HepG2 (cell line): ENCODE measurements at regions not wholly inside any gene's neighbourhood (a gene's known extent, or its start where the extent isn't known, plus 50 kb on each side); places are given as distances from the start of the nearest gene placed in this dataset.

ENCODE experiments used
- ATAC-seq: fragments of 200-7000 bp; cut with Tn5 transposase; 3 replicates; pipeline ENCODE4 v1.9.1; 2020; ENCODE audit warnings: mild to moderate bottlenecking, moderate library complexity
- BruUV-seq: library from RNA; stranded (reverse); fragments of 400-500 nt; replicated peaks from 2 replicates; lab custom pipeline; 2021; lab: Mats Ljungman, UMichigan
- CTCF ChIA-PET: fragments of 300-600 bp; formaldehyde crosslinking; extraction: SDS; loops from one replicate; lab custom pipeline; 2021; ENCODE audit warnings: low total read pairs, inconsistent platforms, low intra/inter-chr PET ratio; lab: Yijun Ruan, JAX
- POLR2A ChIA-PET: fragments of 350-600 bp; sonication (Branson Sonifier 250); formaldehyde crosslinking; loops from one replicate; lab custom pipeline; 2020; ENCODE audit warnings: antibody characterized with exemption, inconsistent platforms; lab: Yijun Ruan, JAX
- DNase-seq: peaks from one replicate; pipeline ENCODE4 v3.0.0-alpha.2; 2015; ENCODE audit warnings: low spot score
- FAIRE-seq: peaks from 3 replicates; lab custom pipeline; 2011; peaks lifted over from hg19 to GRCh38; lab: Jason Lieb, UNC
- H2AFZ ChIP-seq: one replicate; pipeline ENCODE4 v1.6.1; 2011; ENCODE audit warnings: low read length, inconsistent platforms
- H3K27ac ChIP-seq: fragments of 300-600 bp; 3 replicates; pipeline ENCODE4 v1.8.0; 2011; ENCODE audit warnings: mixed run types, mild to moderate bottlenecking, mixed read lengths, low read length, inconsistent platforms; ENCODE audit not compliant: insufficient read depth; ENCODE audit errors: extremely low read length
- H3K27me3 ChIP-seq, 2 experiments: fragments of 200-600 bp in 1 of 2; 2 replicates in 1 of 2; 3 replicates in 1 of 2; pipeline versions ENCODE4 v1.6.0 to v1.8.0; 2011; ENCODE audit warnings: low read length in 2 of 2, mild to moderate bottlenecking in 2 of 2, moderate library complexity in 2 of 2, inconsistent platforms in 1 of 2; ENCODE audit not compliant: insufficient read depth in 2 of 2, control insufficient read depth in 1 of 2
- H3K36me3 ChIP-seq, 2 experiments: fragments of 200-600 bp in 1 of 2; replicated peaks in 1 of 2; 2 replicates in 1 of 2; 3 replicates in 1 of 2; pipeline versions ENCODE4 v1.5.1 to v1.8.0; 2011; ENCODE audit warnings: low read length in 2 of 2, inconsistent platforms in 1 of 2; ENCODE audit not compliant: insufficient read depth in 2 of 2, control insufficient read depth in 1 of 2
- H3K4me1 ChIP-seq: 2 replicates; pipeline ENCODE4 v1.5.1; 2012; ENCODE audit warnings: low read length, inconsistent platforms; ENCODE audit not compliant: insufficient read depth
- H3K4me2 ChIP-seq: 2 replicates; pipeline ENCODE4 v1.6.0; 2011; ENCODE audit warnings: low read depth, low read length, inconsistent platforms
- H3K4me3 ChIP-seq, 3 experiments: fragments of 200-600 bp in 1 of 3; sonication (generic), shearing (Covaris generic) in 1 of 3; replicated peaks in 1 of 3; 2 replicates each; pipeline ENCODE4 v1.5.1; 2011 to 2016; ENCODE audit warnings: low read length in 3 of 3, inconsistent platforms in 2 of 3, low read depth in 2 of 3, mild to moderate bottlenecking in 2 of 3, control low read depth in 1 of 3, mixed read lengths in 1 of 3; ENCODE audit not compliant: insufficient read depth in 1 of 3
- H3K79me2 ChIP-seq: one replicate; pipeline ENCODE4 v1.6.1; 2011; ENCODE audit warnings: low read length, inconsistent platforms; ENCODE audit not compliant: insufficient read depth
- H3K9ac ChIP-seq: 2 replicates; pipeline ENCODE4 v1.6.0; 2011; ENCODE audit warnings: mild to moderate bottlenecking, low read depth, low read length, inconsistent platforms; ENCODE audit not compliant: insufficient read depth
- H3K9me3 ChIP-seq: 2 replicates; pipeline ENCODE4 v1.5.1; 2012; ENCODE audit warnings: mild to moderate bottlenecking, low read length
- H4K20me1 ChIP-seq: 2 replicates; pipeline ENCODE4 v1.6.0; 2011; ENCODE audit warnings: inconsistent platforms, mild to moderate bottlenecking, low read length, moderate library complexity; ENCODE audit not compliant: insufficient read depth
- CBFB ChIP-seq: sonication (generic); formaldehyde crosslinking; IDR thresholded peaks from 2 replicates; pipeline ENCODE4 v1.4.0; 2020; ENCODE audit warnings: missing genetic modification reagents
- CEBPG ChIP-seq: IDR thresholded peaks from 2 replicates; pipeline ENCODE4 v1.6.1; 2016
- HCFC1 ChIP-seq: fragments of 150-350 bp; IDR thresholded peaks from 2 replicates; pipeline ENCODE4 v1.6.1; 2014; ENCODE audit warnings: low read depth, low read length
- MTA1 ChIP-seq: sonication (generic); formaldehyde crosslinking; IDR thresholded peaks from 2 replicates; pipeline ENCODE4 v1.4.0; 2020; ENCODE audit warnings: missing genetic modification reagents, mild to moderate bottlenecking, borderline replicate concordance
- PHF5A ChIP-seq: IDR thresholded peaks from one replicate; pipeline ENCODE4 v1.6.1; 2018; ENCODE audit warnings: low read depth, missing genetic modification reagents; ENCODE audit not compliant: unreplicated experiment
- SMYD3 ChIP-seq: sonication (generic); formaldehyde crosslinking; IDR thresholded peaks from 2 replicates; pipeline ENCODE4 v1.8.1; 2023; ENCODE audit warnings: mild to moderate bottlenecking, missing genetic modification reagents
- ZBTB21 ChIP-seq: sonication (generic); formaldehyde crosslinking; IDR thresholded peaks from 2 replicates; pipeline ENCODE4 v1.4.0; 2020; ENCODE audit warnings: missing genetic modification reagents
- ZNF446 ChIP-seq: sonication (generic); formaldehyde crosslinking; IDR thresholded peaks from 2 replicates; pipeline ENCODE4 v1.5.0; 2020; ENCODE audit warnings: mild to moderate bottlenecking, missing genetic modification reagents
- ZNF510 ChIP-seq: sonication (generic); formaldehyde crosslinking; IDR thresholded peaks from 2 replicates; pipeline ENCODE4 v1.4.0; 2020; ENCODE audit warnings: low read depth, mild to moderate bottlenecking, missing genetic modification reagents
- ZNF512B ChIP-seq: sonication (generic); formaldehyde crosslinking; IDR thresholded peaks from 2 replicates; pipeline ENCODE4 v1.5.1; 2020; ENCODE audit warnings: missing genetic modification reagents, mild to moderate bottlenecking, borderline replicate concordance
- ZNF550 ChIP-seq: sonication (generic); formaldehyde crosslinking; IDR thresholded peaks from 2 replicates; pipeline ENCODE4 v1.4.0; 2020; ENCODE audit warnings: mild to moderate bottlenecking, missing genetic modification reagents, borderline replicate concordance
- ZNF562 ChIP-seq: sonication (generic); formaldehyde crosslinking; IDR thresholded peaks from 2 replicates; pipeline ENCODE4 v1.8.0; 2022; ENCODE audit warnings: missing genetic modification reagents, borderline replicate concordance
- ZNF788 ChIP-seq: sonication (generic); formaldehyde crosslinking; IDR thresholded peaks from 2 replicates; pipeline ENCODE4 v1.5.0; 2020; ENCODE audit warnings: mild to moderate bottlenecking, missing genetic modification reagents, borderline replicate concordance
- WGBS: methylation state at CpG from one replicate; pipeline ENCODE4 v1.1.6; 2017; ENCODE audit warnings: low lambda C conversion rate; 5-methylcytosine and 5-hydroxymethylcytosine counted together
- in situ Hi-C: cut with HindIII; loops from 2 replicates; pipeline ENCODE4 v1.10.0; 2017; ENCODE audit warnings: low pct_unique_long_range_greater_than_20kb; ENCODE audit not compliant: extremely low pct_ligation_motif_present
- intact Hi-C: fragments of 100-400 bp; cut with micrococcal nuclease; formaldehyde crosslinking; loops from one replicate; pipeline ENCODE4 v1.10.0; 2022; ENCODE audit not compliant: unreplicated experiment
- TF ChIP-seq, protein P1 (sequence below): sonication (generic); formaldehyde crosslinking; IDR thresholded peaks from 2 replicates; pipeline ENCODE4 v1.4.0; 2020; ENCODE audit warnings: mild to moderate bottlenecking, low read depth, missing genetic modification reagents
- TF ChIP-seq, protein P2 (sequence below): sonication (generic); formaldehyde crosslinking; IDR thresholded peaks from 2 replicates; pipeline ENCODE4 v1.4.0; 2020; ENCODE audit warnings: missing genetic modification reagents, borderline replicate concordance
- TF ChIP-seq, protein P3 (sequence below): sonication (generic); formaldehyde crosslinking; IDR thresholded peaks from 2 replicates; pipeline ENCODE4 v1.9.0; 2021; ENCODE audit warnings: missing genetic modification reagents, mild to moderate bottlenecking, borderline replicate concordance

GRCh38 chr3:3693593-3693992 is 105.6 kb upstream of the LRRN1 start (continued):
- TF ChIP-seq ZNF512B (CRISPR knock-in tag) (no peak), ZNF788 (CRISPR knock-in tag) (no peak), ZNF446 (CRISPR knock-in tag) (no peak), PHF5A (CRISPR knock-in tag) (no peak)
- TF ChIP-seq, protein P1, sequence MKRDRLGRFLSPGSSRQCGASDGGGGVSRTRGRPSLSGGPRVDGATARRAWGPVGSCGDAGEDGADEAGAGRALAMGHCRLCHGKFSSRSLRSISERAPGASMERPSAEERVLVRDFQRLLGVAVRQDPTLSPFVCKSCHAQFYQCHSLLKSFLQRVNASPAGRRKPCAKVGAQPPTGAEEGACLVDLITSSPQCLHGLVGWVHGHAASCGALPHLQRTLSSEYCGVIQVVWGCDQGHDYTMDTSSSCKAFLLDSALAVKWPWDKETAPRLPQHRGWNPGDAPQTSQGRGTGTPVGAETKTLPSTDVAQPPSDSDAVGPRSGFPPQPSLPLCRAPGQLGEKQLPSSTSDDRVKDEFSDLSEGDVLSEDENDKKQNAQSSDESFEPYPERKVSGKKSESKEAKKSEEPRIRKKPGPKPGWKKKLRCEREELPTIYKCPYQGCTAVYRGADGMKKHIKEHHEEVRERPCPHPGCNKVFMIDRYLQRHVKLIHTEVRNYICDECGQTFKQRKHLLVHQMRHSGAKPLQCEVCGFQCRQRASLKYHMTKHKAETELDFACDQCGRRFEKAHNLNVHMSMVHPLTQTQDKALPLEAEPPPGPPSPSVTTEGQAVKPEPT (CRISPR knock-in tag): no peak

DNA sequence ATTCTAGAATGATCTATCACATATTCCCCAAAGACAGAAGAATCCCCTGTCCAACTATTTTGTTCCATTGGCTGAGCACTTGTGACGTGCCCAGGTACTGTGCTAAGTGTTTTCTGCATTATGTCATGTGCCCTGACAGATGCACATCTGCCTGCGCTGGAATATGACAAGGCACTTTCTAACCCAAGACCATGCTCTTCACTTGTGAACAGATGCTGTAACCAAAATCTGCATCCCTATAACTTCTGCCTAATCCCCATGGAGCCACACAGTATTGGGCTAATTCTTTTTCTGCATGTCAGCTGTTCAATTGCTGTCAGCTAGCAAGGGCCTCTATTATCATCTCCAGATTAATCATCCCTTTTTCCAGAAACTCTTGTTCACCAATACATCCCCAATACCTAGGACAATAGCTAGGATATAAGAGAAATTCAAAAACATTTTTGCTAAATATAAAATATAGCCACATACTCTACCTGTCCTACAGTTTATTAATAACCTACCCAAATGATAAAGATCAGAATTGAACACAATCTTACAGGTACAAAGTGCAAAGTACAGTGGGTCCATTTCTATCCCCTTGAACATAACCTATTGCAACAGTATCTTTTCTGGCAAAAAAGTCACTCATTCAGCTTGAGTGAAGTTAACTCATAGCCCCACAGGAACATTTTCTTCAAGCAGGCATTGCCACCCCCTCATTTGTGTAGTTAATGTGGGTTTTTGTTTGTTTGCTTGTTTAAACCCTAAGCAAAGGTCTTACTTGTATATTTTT is 109.4 kb upstream of the LRRN1 start:
- 11% methylated on average over 2 of the region's 2 CpGs for WGBS
- in situ Hi-C loops: no loop called here
- Histone ChIP-seq H3K36me3 (no peaks in the 10 kb centered on the region), H3K9me3 (no peaks in the 10 kb centered on the region), H2AFZ (no peak overlapping the region), H4K20me1 (no peaks in the 10 kb centered on the region), H3K4me3 (no peak overlapping the region), H3K4me2 (no peak overlapping the region), H3K27me3 (no peaks in the 10 kb centered on the region), H3K79me2 (no peaks in the 10 kb centered on the region), H3K4me1 (no peaks in the 10 kb centered on the region), H3K27ac (no peak overlapping the region), H3K9ac (no peak overlapping the region)
- intact Hi-C loops: no loop called here
- ATAC-seq (no peak), FAIRE-seq (no peak), DNase-seq (no peak)
- ChIA-PET CTCF (no interaction called here), POLR2A (no interaction called here)
- no TSS peak for BruUV-seq
- TF ChIP-seq ZNF510 (CRISPR knock-in tag): no peak
- no peak for TF ChIP-seq MTA1
- no peak for TF ChIP-seq ZNF562
- TF ChIP-seq CEBPG (CRISPR knock-in tag): no peak
- TF ChIP-seq, protein P2, sequence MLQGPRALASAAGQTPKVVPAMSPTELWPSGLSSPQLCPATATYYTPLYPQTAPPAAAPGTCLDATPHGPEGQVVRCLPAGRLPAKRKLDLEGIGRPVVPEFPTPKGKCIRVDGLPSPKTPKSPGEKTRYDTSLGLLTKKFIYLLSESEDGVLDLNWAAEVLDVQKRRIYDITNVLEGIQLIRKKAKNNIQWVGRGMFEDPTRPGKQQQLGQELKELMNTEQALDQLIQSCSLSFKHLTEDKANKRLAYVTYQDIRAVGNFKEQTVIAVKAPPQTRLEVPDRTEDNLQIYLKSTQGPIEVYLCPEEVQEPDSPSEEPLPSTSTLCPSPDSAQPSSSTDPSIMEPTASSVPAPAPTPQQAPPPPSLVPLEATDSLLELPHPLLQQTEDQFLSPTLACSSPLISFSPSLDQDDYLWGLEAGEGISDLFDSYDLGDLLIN (CRISPR knock-in tag): no peak
- TF ChIP-seq CBFB (CRISPR knock-in tag): no peak
- TF ChIP-seq, protein P3, sequence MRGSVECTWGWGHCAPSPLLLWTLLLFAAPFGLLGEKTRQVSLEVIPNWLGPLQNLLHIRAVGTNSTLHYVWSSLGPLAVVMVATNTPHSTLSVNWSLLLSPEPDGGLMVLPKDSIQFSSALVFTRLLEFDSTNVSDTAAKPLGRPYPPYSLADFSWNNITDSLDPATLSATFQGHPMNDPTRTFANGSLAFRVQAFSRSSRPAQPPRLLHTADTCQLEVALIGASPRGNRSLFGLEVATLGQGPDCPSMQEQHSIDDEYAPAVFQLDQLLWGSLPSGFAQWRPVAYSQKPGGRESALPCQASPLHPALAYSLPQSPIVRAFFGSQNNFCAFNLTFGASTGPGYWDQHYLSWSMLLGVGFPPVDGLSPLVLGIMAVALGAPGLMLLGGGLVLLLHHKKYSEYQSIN (CRISPR knock-in tag): no peak
- TF ChIP-seq SMYD3: no peak
- no peak for TF ChIP-seq ZBTB21 (CRISPR knock-in tag)
- TF ChIP-seq ZNF550 (CRISPR knock-in tag): no peak
- no peak for TF ChIP-seq HCFC1
